Progenitor cell of endocrine pancreas (in vitro differentiated cells): ENCODE measurements at regions not wholly inside any gene's neighbourhood (a gene's known extent, or its start where the extent isn't known, plus 50 kb on each side); places are given as distances from the start of the nearest gene placed in this dataset.

Experiments used
- DNase-seq: peaks from one replicate; pipeline ENCODE4 v3.0.0; 2021; ENCODE audit warnings: low spot score; ENCODE audit not compliant: unreplicated experiment
- H3K27ac Mint-ChIP-seq: 2 replicates; pipeline ENCODE4 v1.8.0; 2021; ENCODE audit warnings: mild to moderate bottlenecking, moderate library complexity, mixed read lengths
- H3K27me3 Mint-ChIP-seq: 2 replicates; pipeline ENCODE4 v1.8.0; 2021; ENCODE audit warnings: mixed read lengths
- H3K36me3 Mint-ChIP-seq: 2 replicates; pipeline ENCODE4 v1.8.0; 2022; ENCODE audit warnings: mixed read lengths; ENCODE audit not compliant: insufficient read depth
- H3K4me1 Mint-ChIP-seq: 2 replicates; pipeline ENCODE4 v1.8.0; 2021; ENCODE audit warnings: low read depth, mixed read lengths
- H3K4me3 Mint-ChIP-seq: 2 replicates; pipeline ENCODE4 v1.8.0; 2021; ENCODE audit warnings: low read depth, mild to moderate bottlenecking, moderate library complexity, mixed read lengths
- H3K9me3 Mint-ChIP-seq: 2 replicates; pipeline ENCODE4 v1.8.0; 2021; ENCODE audit warnings: low read depth, mixed read lengths
- TF ChIP-seq, protein P1 (sequence below): fragments of 200-600 bp; sonication (generic); IDR thresholded peaks from one replicate; pipeline ENCODE4 v1.5.0; 2021; ENCODE audit warnings: antibody characterized with exemption, mild to moderate bottlenecking; ENCODE audit not compliant: unreplicated experiment

DNA sequence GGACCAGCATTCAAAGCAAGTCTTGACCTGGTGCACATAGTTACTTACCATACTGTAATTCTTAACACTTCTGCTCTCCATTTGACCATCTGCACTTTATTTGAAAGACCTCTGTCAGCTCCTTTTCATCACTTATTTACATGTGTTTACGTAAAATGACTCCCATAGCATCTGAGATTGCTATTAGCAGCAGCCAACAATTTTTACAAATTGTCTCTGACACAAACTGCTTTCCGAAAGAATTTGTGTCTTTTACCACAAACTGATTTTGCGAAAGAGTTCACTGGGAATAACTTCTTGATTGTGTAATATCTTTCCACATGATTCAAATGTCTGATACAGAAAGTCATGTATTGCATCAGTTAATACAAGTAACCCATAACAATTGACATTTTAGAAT lies 144.1 kb upstream of the PEX5L start:
- no peak for DNase-seq
- Mint-ChIP-seq H3K27ac (no peak overlapping the region), H3K9me3 (no peaks in the 10 kb centered on the region), H3K4me1 (peaks cover 5% of the 10 kb centered on the region), H3K27me3 (no peaks in the 10 kb centered on the region), H3K4me3 (no peak overlapping the region), H3K36me3 (no peaks in the 10 kb centered on the region)
- TF ChIP-seq, protein P1, sequence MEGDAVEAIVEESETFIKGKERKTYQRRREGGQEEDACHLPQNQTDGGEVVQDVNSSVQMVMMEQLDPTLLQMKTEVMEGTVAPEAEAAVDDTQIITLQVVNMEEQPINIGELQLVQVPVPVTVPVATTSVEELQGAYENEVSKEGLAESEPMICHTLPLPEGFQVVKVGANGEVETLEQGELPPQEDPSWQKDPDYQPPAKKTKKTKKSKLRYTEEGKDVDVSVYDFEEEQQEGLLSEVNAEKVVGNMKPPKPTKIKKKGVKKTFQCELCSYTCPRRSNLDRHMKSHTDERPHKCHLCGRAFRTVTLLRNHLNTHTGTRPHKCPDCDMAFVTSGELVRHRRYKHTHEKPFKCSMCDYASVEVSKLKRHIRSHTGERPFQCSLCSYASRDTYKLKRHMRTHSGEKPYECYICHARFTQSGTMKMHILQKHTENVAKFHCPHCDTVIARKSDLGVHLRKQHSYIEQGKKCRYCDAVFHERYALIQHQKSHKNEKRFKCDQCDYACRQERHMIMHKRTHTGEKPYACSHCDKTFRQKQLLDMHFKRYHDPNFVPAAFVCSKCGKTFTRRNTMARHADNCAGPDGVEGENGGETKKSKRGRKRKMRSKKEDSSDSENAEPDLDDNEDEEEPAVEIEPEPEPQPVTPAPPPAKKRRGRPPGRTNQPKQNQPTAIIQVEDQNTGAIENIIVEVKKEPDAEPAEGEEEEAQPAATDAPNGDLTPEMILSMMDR: no peak

DNA sequence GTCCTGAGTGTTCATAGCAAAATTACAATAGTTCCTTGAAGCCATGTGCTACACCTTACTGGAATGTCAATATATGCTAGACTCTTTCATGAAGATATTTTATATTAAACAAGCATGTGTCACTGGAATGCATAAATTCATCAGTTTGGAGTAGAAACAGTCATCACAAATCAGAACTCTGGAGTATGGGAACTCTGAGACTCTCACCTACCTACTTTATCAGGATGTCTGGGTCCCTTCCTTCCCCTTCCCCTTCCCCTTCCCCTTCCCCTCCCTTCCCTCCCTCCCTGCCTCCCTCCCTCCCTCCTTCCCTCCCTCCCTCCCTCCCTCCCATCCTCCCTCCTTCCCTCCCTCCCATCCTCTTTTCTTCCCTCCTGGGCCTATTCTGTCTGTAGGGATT lies 144.7 kb upstream of the PEX5L start:
- no peak for DNase-seq
- Mint-ChIP-seq H3K27ac (no peak overlapping the region), H3K4me1 (peaks cover 5% of the 10 kb centered on the region), H3K27me3 (no peaks in the 10 kb centered on the region), H3K36me3 (no peaks in the 10 kb centered on the region), H3K9me3 (no peaks in the 10 kb centered on the region), H3K4me3 (no peak overlapping the region)
- TF ChIP-seq, protein P1: no peak

DNA sequence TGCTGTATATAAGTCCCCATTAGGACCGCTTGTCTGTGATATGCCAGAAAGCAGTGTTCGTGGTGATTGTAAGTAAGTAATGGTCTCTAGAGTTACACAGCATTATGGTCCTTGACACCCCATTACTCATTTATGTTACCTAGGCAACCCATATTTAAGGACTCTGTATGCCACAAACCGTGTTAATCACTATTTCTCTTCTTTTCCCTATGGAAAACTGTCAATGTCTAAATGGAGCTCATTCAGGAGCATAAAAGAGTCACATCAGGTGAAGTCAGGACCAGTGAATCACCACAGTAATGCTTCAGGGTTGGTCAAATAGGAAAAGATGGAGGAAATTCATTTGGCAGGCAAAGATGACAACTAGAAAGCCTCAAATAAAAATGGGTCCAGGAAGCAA lies 146.6 kb upstream of the PEX5L start:
- Mint-ChIP-seq H3K36me3 (no peaks in the 10 kb centered on the region), H3K27ac (no peak overlapping the region), H3K4me1 (peaks cover 5% of the 10 kb centered on the region), H3K4me3 (no peak overlapping the region), H3K9me3 (no peaks in the 10 kb centered on the region), H3K27me3 (no peaks in the 10 kb centered on the region)
- TF ChIP-seq, protein P1: no peak
- DNase-seq: no peak

DNA sequence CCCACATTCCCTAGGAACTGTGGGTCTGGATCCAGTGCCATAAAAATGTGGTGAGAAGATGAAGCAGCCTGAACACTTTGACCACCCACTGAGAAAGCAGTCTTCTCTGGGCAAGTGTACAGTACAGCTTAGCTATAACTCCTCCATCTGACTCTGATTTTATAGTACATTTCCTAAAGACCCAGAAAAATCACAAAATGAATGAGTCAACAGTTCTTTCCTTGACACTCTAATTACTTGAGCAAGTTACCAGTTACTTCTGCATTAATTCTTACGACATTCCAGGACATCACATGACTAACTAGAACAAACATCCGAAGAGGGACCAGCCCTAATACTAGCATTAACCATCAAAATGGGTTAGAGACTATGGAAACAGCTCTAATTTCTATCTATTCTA lies 148.1 kb upstream of the PEX5L start:
- no peak overlapping the region for H3K27ac Mint-ChIP-seq
- no peaks in the 10 kb centered on the region for H3K36me3 Mint-ChIP-seq
- no peaks in the 10 kb centered on the region for H3K27me3 Mint-ChIP-seq
- no peak for DNase-seq
- peaks cover under 1% of the 10 kb centered on the region for H3K4me1 Mint-ChIP-seq
- TF ChIP-seq, protein P1: no peak
- H3K9me3 Mint-ChIP-seq: no peaks in the 10 kb centered on the region
- no peak overlapping the region for H3K4me3 Mint-ChIP-seq

DNA sequence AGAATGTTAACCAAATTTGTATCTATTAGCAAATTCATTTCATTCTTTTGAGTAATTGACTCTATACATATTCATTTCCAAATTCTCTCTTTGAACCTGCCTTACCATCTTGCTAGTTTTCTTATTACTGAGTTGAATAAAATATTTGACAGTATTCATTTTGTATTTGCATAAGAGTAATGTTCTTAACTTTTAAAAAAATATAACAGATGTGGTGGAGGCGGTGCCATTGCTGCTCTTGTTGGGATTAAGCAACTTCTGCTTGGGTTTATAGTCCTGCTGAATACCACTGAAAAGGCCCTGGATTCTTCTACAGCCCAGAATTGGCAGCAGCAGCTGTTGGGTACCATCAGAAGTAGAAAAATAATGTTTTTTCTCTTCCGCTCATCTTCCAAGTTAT lies 148.9 kb upstream of the PEX5L start:
- Mint-ChIP-seq H3K27me3 (no peaks in the 10 kb centered on the region), H3K36me3 (no peaks in the 10 kb centered on the region)

More for the DNA sequence above, 148.9 kb upstream of the PEX5L start:
- Mint-ChIP-seq H3K27ac (no peak overlapping the region), H3K4me3 (no peak overlapping the region), H3K4me1 (no peaks in the 10 kb centered on the region), H3K9me3 (no peaks in the 10 kb centered on the region)
- TF ChIP-seq, protein P1: no peak
- DNase-seq: no peak
